BE2C (cell line): ENCODE measurements at regions not wholly inside any gene's neighbourhood (a gene's known extent, or its start where the extent isn't known, plus 50 kb on each side); places are given as distances from the start of the nearest gene placed in this dataset.

ENCODE experiments used
- DNase-seq: peaks from one replicate; pipeline ENCODE4 v3.0.0-alpha.2; 2020
- H3K27me3 ChIP-seq: fragments of 250-450 bp; sonication (Bioruptor Pico); 2 replicates; pipeline ENCODE4 v1.5.1; 2020; ENCODE audit warnings: mild to moderate bottlenecking
- H3K36me3 ChIP-seq: fragments of 250-450 bp; sonication (Bioruptor Pico); 2 replicates; pipeline ENCODE4 v1.5.1; 2020; ENCODE audit warnings: mild to moderate bottlenecking
- H3K4me1 ChIP-seq: fragments of 250-450 bp; sonication (Bioruptor Pico); 2 replicates; pipeline ENCODE4 v1.5.1; 2020
- H3K4me3 ChIP-seq: 2 replicates; pipeline ENCODE4 v1.5.1; 2011; ENCODE audit warnings: low read depth, low read length
- H3K9me3 ChIP-seq: fragments of 250-450 bp; sonication (Bioruptor Pico); 2 replicates; pipeline ENCODE4 v1.5.1; 2020
- CTCF ChIP-seq: IDR thresholded peaks from 2 replicates; pipeline ENCODE4 v1.5.1; 2012; ENCODE audit warnings: mild to moderate bottlenecking, low read depth, low read length

- no peak for DNase-seq
- Histone ChIP-seq H3K4me3 (no peak overlapping the region), H3K36me3 (no peaks in the 10 kb centered on the region), H3K9me3 (no peaks in the 10 kb centered on the region), H3K27me3 (no peaks in the 10 kb centered on the region), H3K4me1 (peaks cover 3% of the 10 kb centered on the region; the same call in 1 of the 2 replicates)
- no peak for TF ChIP-seq CTCF
These were observed 216.0 kb upstream of the RGS6 start for GRCh38 chr14:71716041-71716772.

GRCh38 chr14:71720978-71721624, 211.1 kb upstream of the RGS6 start:
- Histone ChIP-seq H3K4me1 (no peaks in the 10 kb centered on the region), H3K36me3 (peaks cover 5% of the 10 kb centered on the region; the same call in 1 of the 2 replicates), H3K4me3 (no peak overlapping the region), H3K9me3 (no peaks in the 10 kb centered on the region), H3K27me3 (no peaks in the 10 kb centered on the region)
- peak; percentile 87 for TF ChIP-seq CTCF
- DNase-seq, result peak; percentile 65

GRCh38 chr14:71721791-71722190, 210.4 kb upstream of the RGS6 start:
- peaks cover 5% of the 10 kb centered on the region; the same call in 1 of the 2 replicates for H3K36me3 ChIP-seq

DNA sequence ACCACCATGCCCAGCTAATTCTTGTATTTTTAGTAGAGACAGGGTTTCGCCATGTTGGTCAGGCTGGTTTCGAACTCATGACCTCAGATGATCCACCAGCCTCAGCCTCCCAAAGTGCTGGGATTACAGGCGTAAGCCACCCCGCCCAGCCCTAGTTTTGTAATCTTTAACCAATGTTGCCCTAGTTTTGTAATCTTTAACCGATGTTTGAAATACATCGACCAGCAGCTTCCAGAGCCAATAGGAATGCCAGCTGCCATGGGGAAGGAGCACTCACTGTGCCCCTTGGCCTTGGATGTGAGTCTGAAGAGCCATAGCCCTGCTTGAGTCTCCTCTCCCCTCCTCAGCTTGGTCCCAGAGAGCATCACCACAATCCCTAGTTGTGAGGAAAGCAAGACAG, 209.3 kb upstream of the RGS6 start:
- no peak for DNase-seq
- Histone ChIP-seq H3K9me3 (no peaks in the 10 kb centered on the region), H3K4me1 (no peaks in the 10 kb centered on the region), H3K27me3 (no peaks in the 10 kb centered on the region), H3K4me3 (no peak overlapping the region), H3K36me3 (peaks cover 5% of the 10 kb centered on the region; the same call in 1 of the 2 replicates)
- no peak for TF ChIP-seq CTCF

More at GRCh38 chr14:71721791-71722190, 210.4 kb upstream of the RGS6 start:
- Histone ChIP-seq H3K9me3 (no peaks in the 10 kb centered on the region), H3K27me3 (no peaks in the 10 kb centered on the region), H3K4me3 (no peak overlapping the region), H3K4me1 (no peaks in the 10 kb centered on the region)
- TF ChIP-seq CTCF, result no peak
- DNase-seq, result no peak

DNA sequence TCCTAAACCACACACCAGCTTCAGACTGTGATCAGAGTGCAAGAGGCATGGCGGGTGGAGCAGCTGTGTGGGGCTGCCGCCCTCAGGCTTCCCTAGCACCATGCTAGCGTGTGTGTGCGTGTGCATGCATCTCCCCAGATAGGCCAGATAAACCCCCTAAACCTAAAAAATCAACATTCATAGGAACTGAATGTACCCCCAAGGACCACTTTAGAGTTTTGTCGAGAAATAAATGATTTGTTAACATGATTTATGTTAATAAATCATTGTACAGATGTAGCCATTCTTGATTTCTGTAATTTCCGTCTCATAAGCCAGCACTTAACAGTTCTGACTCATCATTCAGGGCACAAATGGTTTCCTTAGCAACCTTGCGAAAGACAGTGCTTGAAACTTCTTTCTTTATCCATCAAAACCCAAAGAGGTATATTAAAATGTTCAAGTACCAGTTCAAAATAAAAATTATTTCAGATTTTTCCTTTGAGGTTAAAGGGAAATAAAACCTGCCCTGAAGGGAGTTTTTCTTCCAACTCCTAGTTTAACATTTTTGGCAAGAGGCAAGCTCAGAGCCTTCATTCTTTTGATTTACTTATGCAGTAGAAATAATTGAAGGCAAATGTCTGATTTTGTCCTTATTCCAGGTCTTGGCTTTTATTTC, 206.2 kb upstream of the RGS6 start:
- no peaks in the 10 kb centered on the region for H3K4me1 ChIP-seq
- no peak overlapping the region for H3K4me3 ChIP-seq
- DNase-seq, result no peak
- TF ChIP-seq CTCF, result no peak
- peaks cover 5% of the 10 kb centered on the region for H3K36me3 ChIP-seq
- no peaks in the 10 kb centered on the region for H3K27me3 ChIP-seq
- H3K9me3 ChIP-seq, result no peaks in the 10 kb centered on the region
